ENCODE measurements at regions not wholly inside any gene's neighbourhood (a gene's known extent, or its start where the extent isn't known, plus 50 kb on each side); places are given as distances from the start of the nearest gene placed in this dataset.

- TF ChIP-seq CTCF (IDR thresholded peaks at IDR 0.05) (no peak), POLR2A (IDR thresholded peaks at IDR 0.05) (no peak)
Observed at GRCh38 chr3:127420829-127421228, 133.0 kb upstream of the PRR20G start.
